LNCAP (cell line): ENCODE measurements at regions not wholly inside any gene's neighbourhood (a gene's known extent, or its start where the extent isn't known, plus 50 kb on each side); places are given as distances from the start of the nearest gene placed in this dataset.

ENCODE experiments used
- TF ChIP-seq, protein P1 (sequence below): fragments of 450-650 bp; IDR thresholded peaks from 2 replicates; pipeline ENCODE4 v1.5.1; 2017; ENCODE audit warnings: mild to moderate bottlenecking

DNA sequence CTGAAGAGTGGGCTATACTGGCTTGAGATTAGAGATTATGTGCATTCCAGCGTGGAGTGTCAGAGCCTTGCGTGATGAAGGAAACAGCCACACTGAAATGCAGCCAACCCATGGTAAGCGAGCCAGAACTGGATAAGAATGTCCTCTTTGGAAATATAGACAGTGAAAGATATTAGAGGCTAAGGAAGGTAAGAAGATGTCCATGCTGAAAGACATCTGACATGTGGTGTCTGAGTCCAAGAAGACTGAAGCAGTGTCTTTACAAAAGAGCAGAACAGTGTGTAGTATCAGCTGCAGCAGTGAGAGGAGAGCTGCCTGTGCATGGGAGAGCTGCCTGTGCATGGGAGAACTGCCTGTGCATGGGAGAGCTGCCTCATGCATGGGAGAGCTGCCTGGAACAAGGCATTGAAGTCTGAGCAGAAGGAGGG lies 672.2 kb downstream of the DIPK2A start:
- TF ChIP-seq, protein P1, sequence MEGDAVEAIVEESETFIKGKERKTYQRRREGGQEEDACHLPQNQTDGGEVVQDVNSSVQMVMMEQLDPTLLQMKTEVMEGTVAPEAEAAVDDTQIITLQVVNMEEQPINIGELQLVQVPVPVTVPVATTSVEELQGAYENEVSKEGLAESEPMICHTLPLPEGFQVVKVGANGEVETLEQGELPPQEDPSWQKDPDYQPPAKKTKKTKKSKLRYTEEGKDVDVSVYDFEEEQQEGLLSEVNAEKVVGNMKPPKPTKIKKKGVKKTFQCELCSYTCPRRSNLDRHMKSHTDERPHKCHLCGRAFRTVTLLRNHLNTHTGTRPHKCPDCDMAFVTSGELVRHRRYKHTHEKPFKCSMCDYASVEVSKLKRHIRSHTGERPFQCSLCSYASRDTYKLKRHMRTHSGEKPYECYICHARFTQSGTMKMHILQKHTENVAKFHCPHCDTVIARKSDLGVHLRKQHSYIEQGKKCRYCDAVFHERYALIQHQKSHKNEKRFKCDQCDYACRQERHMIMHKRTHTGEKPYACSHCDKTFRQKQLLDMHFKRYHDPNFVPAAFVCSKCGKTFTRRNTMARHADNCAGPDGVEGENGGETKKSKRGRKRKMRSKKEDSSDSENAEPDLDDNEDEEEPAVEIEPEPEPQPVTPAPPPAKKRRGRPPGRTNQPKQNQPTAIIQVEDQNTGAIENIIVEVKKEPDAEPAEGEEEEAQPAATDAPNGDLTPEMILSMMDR: no peak

DNA sequence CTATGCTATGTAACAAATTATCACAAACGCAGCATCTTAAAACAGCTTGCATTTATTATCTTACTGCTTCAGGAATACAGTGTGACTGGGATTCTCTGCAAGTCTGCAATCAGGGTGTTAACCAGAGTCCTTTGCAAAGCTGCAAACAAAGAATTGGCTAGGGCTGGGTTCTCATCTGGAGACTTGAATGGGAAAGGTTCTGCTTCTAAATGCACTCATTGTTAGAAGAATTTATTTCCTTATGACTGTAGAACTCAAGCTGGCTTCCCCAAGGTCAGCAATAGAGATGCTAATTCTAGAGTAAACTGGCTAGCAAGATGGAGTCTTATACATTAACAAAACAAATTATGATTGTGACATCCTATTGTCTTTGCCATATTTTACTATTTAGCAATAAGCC lies 673.7 kb downstream of the DIPK2A start:
- TF ChIP-seq, protein P1: no peak

DNA sequence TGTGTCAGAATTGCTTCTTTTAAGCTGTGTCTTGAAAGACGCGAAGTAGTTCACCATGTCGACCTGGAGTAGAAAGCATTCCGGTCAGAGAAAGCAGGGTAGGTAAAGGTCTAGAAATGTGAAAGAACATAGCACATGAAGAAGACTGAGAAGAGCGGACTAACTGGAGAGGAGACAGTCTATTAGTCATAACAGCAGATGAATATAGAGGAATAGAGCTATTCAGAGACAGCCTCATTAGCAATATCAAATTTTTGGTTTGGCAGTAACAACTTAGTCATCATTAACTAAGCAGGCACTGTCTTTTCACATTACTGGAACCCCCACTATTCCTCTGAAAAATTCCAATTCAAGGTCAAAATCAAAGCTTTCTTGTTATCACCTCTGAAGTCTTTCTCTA lies 678.8 kb downstream of the DIPK2A start:
- TF ChIP-seq, protein P1: no peak

DNA sequence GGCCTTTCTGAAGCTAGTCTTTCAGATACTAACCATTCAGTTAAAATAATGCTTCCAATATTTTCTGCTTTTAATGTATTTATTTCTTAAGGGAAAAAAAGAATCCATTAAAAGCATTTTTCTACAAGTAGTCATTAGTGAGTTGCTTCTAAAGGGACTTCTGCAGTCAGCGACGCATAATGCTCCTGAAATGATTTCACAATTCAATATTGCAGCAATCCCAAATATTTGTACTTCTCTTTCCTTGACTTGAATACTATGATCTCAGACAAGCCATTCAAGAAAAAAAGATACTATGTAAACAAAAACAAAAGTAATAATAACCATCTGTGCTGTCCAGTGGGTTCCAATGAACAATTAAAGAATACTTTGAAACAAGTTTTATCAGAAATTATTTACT lies 681.0 kb downstream of the DIPK2A start:
- TF ChIP-seq, protein P1: no peak

DNA sequence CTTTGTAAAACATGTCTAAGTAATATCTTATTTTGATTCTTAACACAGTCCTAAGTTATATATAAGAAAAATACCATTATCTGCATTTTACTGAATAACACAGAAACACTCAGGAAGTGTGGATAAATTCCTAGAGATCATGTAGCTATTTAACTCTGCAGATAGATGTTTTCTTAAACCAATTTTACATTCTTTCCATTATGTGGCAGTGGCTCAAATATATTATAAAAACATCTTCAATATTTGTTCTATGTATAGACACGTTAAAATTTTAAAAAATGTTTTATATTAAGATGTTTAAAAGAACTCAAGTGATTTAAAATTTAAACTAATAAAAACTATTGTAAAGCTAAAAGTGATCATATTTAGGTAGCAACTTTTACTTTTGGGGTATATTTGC lies 683.8 kb downstream of the DIPK2A start:
- TF ChIP-seq, protein P1: no peak

DNA sequence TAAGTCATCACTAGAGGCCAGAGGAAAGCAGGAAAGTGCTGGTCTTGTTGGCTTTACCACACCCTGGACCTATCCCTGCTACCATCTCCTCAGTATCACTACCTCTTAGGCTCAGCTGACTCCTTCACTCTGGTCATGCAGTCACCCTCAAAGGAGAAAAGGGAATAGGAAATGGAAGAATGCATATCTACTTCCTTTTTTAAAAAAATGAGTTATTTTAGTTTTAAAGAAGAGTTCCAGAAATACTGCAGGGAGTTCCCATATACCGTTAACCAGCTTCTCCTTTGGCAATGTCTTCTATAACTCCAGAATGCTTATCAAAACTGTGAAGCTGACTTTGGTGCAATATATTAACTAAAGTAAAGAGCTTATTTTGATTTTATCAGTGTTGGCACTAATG lies 688.6 kb downstream of the DIPK2A start:
- TF ChIP-seq, protein P1: no peak

DNA sequence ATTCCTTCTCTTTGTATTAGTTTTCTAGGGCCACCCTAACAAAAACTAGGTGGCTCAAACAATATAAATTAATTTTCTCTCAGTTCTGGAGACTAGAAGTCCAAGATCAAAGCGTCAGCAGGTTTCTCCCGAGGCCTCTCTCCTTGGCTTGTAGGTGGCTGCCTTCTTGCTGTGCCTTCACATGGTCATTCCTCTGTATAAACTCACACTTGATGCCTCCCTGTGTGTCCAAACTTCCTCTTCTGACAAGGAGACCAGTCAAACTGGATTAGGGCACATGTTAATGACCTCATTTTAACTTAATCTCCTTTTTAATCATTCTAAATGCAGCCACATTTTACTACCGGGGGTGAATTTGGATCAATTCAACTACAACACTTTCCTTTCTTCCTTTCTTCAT lies 691.1 kb downstream of the DIPK2A start:
- TF ChIP-seq, protein P1: no peak
